WI38 (cell line): ENCODE measurements at regions not wholly inside any gene's neighbourhood (a gene's known extent, or its start where the extent isn't known, plus 50 kb on each side); places are given as distances from the start of the nearest gene placed in this dataset.

Experiments used
- H3K4me3 ChIP-seq: 2 replicates; pipeline ENCODE4 v1.5.1; 2011; ENCODE audit warnings: low read depth, mild to moderate bottlenecking, control low read depth, low read length
- CTCF ChIP-seq: IDR thresholded peaks from 2 replicates; pipeline ENCODE4 v1.5.1; 2012; ENCODE audit warnings: low read depth, mild to moderate bottlenecking, control low read depth, low read length

- TF ChIP-seq CTCF, result no peak
- H3K4me3 ChIP-seq, result no peak overlapping the region
These were observed 279.5 kb upstream of the PCDH20 start for GRCh38 chr13:61695147-61695546.

GRCh38 chr13:61692691-61693090, 277.0 kb upstream of the PCDH20 start:
- TF ChIP-seq CTCF, result no peak
- H3K4me3 ChIP-seq, result no peak overlapping the region

- no peak for TF ChIP-seq CTCF
- H3K4me3 ChIP-seq, result no peak overlapping the region
These were observed 270.0 kb upstream of the PCDH20 start for GRCh38 chr13:61685682-61686012.

GRCh38 chr13:61684976-61685681, 269.5 kb upstream of the PCDH20 start:
- H3K4me3 ChIP-seq, result no peak overlapping the region
- TF ChIP-seq CTCF, result no peak

GRCh38 chr13:61672756-61673155, 257.1 kb upstream of the PCDH20 start:
- H3K4me3 ChIP-seq, result no peak overlapping the region
- TF ChIP-seq CTCF, result no peak

GRCh38 chr13:61670384-61671161, 254.9 kb upstream of the PCDH20 start:
- no peak for TF ChIP-seq CTCF

More at GRCh38 chr13:61670384-61671161, 254.9 kb upstream of the PCDH20 start:
- no peak overlapping the region for H3K4me3 ChIP-seq
